AG09309 (cell line): ENCODE measurements at regions not wholly inside any gene's neighbourhood (a gene's known extent, or its start where the extent isn't known, plus 50 kb on each side); places are given as distances from the start of the nearest gene placed in this dataset.

ENCODE experiments used
- DNase-seq: peaks from one replicate; pipeline ENCODE4 v3.0.0-alpha.2; 2010; ENCODE audit warnings: low read depth
- H3K4me3 ChIP-seq: 2 replicates; pipeline ENCODE4 v1.5.1; 2011; ENCODE audit warnings: mild to moderate bottlenecking, low read depth, low read length, moderate library complexity; ENCODE audit not compliant: control insufficient read depth
- CTCF ChIP-seq: IDR thresholded peaks from 2 replicates; pipeline ENCODE4 v1.5.1; 2011; ENCODE audit warnings: mild to moderate bottlenecking, low read depth, low read length, inconsistent platforms; ENCODE audit not compliant: insufficient read depth, control insufficient read depth; ENCODE audit errors: missing control alignments

- no peak for TF ChIP-seq CTCF
- H3K4me3 ChIP-seq = no peak overlapping the region
- no peak for DNase-seq
These were observed 148.4 kb downstream of the TMEM26 start for GRCh38 chr10:61304746-61305145.

- no peak for DNase-seq
- H3K4me3 ChIP-seq = no peak overlapping the region
- TF ChIP-seq CTCF = no peak
These were observed 151.1 kb downstream of the TMEM26 start for GRCh38 chr10:61302124-61302523.

GRCh38 chr10:61301575-61301974 lies 151.6 kb downstream of the TMEM26 start:
- no peak for DNase-seq
- no peak overlapping the region for H3K4me3 ChIP-seq
- no peak for TF ChIP-seq CTCF

- DNase-seq = no peak
- TF ChIP-seq CTCF = no peak
- no peak overlapping the region for H3K4me3 ChIP-seq
These were observed 153.3 kb downstream of the TMEM26 start for GRCh38 chr10:61299841-61300240.

- H3K4me3 ChIP-seq = no peak overlapping the region
- no peak for DNase-seq
- TF ChIP-seq CTCF = no peak
These were observed 154.0 kb downstream of the TMEM26 start for GRCh38 chr10:61299156-61299555.

- no peak for DNase-seq
- no peak for TF ChIP-seq CTCF
- no peak overlapping the region for H3K4me3 ChIP-seq
These were observed 155.0 kb downstream of the TMEM26 start for GRCh38 chr10:61298194-61298593.

- H3K4me3 ChIP-seq = no peak overlapping the region
- no peak for DNase-seq
- TF ChIP-seq CTCF = no peak
These were observed 157.0 kb downstream of the TMEM26 start for GRCh38 chr10:61296161-61296560.
